ENCODE measurements at regions not wholly inside any gene's neighbourhood (a gene's known extent, or its start where the extent isn't known, plus 50 kb on each side); places are given as distances from the start of the nearest gene placed in this dataset.

DNA sequence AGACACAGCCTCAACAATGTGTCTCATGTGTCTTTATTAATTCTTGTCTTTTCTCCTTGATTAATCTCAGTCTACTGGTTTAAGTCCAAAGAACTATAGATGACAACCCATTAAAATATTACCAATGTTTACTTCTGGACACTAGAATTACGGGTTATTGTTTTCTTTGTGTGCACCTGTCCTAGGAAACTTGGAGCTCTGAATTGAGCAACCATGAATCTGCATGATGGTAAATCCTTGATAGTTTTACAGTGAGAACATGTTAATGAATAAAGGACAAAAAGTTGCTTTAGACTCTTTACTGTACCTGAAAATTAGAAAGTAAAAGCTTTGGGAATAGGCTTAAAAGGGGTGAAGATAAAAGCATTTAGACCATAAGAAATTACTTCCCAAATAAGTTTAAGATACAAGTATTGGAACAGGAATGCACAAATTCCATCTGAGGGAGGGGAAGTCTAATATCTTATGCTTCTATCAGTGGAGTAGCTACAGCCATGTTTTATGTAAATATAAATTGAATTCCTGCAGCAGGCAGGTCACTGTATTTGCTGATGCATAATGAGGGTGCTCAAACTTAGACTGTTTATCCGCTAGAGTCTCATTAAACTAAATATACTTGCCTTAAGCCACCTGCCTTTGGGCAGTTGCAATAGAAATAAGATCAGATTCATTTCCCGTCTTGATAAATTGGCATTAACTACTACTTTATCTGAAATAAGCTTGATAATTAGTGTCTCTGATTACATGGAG lies 603.7 kb upstream of the GCFC2 start:
- no peak for DNase-seq

DNA sequence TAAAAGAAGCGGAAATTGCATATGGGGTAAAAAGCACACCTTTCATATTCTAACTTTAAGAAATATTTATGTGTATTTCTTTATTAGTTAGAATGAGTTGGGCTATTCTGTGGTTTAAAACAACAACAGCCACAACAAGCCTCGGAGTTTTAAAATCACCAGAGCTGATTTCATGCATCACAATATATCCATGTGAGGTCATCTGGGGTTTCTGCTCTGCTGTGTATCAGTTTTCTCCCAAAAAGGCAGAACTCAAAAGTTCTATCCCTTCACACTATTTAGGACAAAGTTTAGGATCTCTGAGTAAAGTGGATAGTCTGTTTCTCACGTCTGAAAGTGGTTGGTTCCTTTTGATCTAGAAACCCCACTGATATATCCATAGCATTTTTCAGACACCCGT lies 601.5 kb upstream of the GCFC2 start:
- no peak for DNase-seq

DNA sequence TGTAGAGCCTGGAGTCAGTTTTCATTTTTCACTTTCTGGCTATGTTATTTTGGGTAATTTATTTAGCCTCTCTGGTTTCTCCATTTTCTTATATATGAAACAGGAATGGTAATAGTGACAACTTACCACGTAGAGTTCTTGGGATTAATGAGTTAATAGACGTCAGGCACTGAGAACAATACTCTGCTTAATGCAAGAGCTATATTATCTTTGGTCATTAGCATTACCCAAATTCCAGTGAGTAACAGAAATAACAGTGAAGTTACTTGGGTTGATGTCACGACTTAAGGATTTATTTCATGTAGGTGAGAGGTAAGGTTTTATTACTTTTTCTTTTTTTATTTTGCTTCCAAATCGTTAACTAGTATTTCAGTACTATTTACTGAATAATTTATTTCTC lies 601.0 kb upstream of the GCFC2 start:
- DNase-seq, result no peak

DNA sequence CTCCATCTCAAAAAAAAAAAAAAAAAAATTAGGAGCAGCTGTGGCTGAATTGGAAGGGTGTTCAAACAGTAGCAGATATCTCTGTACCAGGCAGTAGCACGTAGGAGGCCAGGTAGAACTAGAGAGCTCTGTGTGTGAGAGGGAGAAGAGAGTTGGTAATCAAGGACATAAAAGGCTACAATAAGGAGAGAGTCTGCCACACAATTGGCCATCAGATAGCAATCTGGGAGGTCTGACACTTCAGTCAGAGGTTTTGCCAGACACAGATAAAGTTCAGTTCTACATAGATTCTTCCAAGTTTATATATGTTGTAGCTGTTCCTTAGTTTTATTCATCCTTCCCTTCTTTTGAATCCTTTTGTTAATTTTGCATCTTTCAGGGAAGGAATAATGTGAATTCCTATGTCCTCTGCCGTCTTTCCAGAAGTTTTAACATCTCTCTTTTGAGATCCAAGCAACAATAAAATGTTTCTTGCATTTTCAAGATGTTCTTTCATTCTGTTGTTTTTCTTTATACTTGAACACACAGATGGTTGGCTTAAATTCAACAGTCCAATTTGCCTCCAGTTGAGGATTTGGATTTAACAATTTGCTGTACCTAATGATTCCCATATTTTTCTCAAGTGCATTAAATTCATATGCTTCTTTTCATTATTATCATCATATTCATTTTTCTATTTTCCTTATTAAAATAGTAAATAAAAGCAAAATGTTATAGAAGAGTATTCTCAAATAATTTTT lies 600.3 kb upstream of the GCFC2 start:
- DNase-seq, result no peak

DNA sequence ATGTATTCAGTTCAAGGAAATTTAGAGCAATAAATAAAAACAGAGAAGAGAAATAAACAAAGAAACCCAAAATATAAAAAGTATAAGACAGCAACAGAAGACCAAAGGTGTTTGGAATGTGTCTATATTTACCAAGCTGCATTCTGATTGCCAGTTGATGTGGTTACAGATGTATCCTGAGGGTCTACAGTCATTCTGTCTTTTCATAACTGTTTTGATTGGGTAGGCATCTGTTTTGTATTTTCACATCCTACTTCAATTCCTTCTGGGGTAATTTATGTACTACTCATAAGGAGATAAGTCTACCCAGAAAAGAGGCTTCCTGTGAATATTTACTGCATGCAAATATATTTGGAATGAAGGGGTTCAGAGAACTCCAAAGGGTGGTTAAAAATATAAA lies 596.8 kb upstream of the GCFC2 start:
- no peak for DNase-seq

DNA sequence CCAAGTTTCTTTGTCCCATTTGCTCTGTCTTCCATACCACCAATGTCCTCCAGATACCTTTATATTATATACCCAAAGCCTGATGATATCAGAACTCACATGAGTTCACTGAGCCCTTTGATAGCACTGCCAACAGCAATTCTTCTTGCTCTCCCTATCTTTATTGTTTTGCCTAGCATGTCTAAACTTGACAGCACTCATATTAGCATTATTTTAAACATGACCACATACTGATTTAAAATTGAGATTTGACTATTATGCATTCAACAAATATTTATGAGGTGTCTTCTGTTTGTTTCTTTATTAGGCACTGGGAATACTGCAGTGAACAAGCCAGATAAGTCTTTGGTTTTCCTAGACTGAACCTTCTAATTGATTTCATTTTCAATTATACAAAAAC lies 587.3 kb upstream of the GCFC2 start:
- DNase-seq, result no peak

DNA sequence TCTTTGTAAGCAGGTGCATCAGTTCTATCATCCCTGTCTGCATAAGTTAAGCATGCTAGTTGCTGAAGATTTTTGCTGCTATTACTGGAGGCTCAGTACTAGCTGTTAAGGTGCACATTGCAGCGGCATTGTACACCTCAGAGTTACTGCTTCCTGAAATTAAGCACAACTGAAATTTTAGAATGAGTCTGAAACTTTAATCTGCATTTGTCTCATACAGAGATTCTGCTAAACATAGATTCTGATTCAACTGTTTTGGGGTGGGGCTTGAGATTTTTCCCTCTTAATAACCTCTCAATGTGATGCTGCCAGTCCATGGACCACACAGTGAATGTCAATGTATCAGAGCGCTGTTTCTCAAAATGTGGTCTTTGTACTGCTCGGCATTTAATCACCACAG lies 585.7 kb upstream of the GCFC2 start:
- no peak for DNase-seq

DNA sequence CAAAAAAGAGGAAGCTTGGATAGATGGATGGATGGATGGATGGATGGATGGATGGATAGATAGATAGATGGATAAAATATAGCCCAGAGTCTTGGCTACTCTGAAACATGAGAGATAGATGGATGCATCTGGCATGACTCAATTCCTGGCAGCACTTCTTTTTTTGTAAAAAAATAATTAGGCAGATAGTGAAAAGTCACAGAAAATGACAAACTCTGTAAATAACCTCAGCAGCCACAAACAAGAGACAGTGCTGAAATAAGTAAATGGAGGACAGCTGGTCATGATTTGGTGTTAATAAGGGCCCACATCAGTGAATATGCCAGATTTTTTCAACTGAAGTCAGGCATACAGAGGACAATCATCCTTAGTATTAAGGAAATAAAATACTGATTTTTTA lies 585.0 kb upstream of the GCFC2 start:
- DNase-seq, result no peak

DNA sequence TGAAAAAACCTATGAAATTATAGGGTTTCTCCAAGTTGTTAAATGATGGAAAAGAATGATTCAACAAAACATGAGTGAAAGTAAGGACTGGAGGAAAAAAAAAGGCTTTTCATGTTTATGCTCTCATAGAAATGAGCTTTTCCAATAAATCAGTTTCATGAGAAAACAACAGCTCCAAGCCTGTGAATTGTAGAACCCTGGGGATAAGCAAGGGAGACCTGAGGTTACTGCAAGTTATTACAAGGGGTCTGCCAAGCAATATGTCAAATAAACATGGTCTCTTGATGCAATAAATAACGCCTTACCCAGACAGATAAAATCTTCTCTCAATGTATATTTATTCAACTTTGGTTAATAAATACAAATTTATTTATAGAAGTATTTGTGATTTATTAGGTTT lies 577.9 kb upstream of the GCFC2 start:
- DNase-seq, result no peak

DNA sequence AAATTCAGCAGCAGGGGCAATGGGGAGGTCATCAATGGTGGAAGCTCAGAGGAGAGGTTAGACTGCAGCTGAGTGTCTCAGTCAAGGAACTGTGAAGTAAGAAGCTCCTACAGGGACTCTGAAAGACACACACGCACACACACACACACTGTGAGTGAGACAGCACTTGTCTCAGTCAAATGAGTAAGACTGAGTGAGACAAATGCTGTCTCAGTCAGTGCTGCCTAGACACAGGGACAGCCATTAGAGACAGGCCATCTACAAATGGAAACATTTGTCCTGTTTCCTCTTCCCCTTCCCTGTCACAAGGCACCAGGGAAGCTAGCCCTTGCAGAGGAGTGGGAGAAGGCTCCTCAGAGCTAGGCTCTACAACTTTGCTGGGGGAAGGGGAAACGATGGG lies 577.4 kb upstream of the GCFC2 start:
- no peak for DNase-seq

DNA sequence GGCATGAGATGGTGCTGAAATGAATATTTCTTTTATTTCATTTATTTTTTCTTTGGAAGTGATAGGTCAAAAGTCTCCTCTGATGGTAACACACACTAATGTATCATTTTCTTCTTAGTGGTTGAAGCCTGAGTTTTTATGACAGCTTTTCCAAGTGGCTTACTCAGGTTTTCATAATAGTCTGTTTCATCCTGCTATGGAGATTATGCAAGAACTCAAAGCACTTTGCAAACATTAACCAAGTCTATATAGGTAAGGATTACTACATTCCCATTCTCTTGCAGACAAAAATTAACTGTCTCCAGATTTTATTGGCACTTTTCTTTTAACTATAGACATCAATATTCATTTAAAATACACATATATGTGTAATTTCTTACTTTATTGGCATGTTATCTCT lies 572.6 kb upstream of the GCFC2 start:
- DNase-seq, result no peak

DNA sequence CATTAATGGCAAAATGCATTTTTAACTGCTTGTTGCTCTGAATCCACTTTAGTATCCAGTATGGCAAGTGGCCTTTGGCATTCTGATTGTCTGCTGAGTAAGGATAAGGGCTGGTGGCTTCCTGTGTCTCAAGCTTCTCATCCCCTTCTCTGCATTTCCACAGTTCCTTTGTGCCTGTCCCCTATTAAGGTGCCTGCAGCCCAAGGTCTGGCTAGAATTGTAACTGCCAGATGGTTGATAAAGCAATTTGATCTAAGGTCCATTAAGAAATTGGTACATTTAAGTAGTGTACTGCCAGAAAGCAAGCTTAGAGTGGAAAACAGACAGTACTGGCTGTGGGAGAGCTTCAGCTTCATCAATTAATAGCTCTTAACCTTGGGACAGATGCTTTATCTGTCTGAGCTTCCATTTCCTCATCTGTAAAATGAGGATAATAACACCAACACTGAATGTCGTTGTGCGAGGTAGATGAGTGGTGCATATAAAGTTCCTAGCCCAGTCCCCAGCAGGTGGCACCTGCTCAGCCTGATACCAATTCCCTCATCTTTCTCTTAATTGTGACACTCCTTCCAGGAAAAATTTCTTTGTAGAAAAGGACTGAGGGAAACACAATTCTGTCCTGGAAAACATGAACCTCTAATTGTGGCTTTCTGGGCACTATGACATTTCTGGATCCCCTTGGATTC lies 570.6 kb upstream of the GCFC2 start:
- no peak for DNase-seq

DNA sequence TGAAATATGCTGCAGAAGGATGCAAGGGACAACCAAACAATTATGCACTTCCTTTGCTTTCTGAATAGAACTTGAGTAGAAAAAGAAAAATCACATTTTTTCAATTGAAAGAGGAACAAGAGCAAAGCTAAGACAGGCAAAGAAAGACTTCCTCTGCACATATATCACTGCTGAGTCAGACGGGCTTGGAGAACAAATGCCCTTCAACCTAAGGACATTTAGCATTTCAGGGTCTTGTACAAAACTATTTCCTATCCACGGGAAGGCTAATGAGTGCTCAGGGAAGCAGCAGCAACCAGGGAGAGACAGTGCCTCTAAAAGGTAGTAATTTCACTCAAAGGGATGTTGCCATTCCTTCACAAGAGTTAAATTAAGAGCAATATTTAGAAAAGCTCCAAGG lies 570.0 kb upstream of the GCFC2 start:
- DNase-seq, result no peak

DNA sequence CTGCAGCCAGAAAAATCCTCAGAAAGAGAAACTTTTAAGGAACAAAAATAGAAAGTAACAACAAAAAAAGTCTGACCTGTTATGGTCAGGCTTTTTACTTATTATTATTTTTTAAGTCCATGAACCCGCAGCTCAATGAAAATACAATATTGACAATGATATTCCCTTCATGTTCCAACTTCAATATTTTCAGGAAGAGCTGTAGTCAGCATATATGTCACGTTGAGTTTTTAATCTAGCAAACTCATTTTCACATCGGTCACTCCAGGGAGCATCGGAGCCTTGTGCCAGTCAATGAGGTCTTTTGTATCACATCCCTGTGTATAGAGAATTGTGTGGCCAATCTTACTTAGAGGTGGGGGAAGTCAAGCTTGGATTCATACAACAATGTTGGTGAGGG lies 568.4 kb upstream of the GCFC2 start:
- no peak for DNase-seq

DNA sequence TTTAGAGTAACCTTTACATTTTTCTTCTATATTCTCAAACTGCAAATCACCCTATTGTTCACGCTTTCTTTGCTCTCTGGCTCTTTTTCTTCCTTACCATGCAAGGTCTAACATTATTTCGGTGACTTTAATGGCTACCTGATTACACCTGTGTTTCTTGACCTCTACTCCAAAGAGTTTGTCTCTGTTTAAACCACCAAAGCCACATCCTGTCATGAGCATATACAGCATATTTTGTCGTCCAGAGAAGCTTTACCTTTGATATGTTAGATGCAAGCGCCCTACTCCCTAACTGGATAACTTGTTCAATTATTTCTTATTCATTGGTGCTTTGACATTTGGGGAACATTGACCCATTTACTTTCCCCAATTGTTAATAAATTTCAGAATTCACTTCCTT lies 565.1 kb upstream of the GCFC2 start:
- DNase-seq, result no peak

DNA sequence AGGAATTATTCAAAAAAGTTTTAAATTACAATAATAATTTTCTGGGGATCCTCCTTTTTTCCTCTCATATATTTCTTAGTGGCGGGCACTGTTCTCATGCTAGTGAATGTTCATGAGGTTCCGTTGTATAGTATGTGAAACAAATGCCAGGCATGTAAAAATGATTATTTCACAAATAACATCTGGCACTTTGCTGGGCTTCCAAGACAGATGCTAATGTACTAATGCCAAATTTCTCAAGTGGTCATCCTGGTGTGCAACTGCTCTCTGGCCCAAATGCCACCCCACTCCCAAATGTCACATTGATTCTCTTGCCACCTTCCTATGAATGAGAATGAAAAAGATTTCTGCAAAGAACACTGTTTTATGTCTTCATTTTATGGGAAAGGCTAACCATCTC lies 564.0 kb upstream of the GCFC2 start:
- no peak for DNase-seq

DNA sequence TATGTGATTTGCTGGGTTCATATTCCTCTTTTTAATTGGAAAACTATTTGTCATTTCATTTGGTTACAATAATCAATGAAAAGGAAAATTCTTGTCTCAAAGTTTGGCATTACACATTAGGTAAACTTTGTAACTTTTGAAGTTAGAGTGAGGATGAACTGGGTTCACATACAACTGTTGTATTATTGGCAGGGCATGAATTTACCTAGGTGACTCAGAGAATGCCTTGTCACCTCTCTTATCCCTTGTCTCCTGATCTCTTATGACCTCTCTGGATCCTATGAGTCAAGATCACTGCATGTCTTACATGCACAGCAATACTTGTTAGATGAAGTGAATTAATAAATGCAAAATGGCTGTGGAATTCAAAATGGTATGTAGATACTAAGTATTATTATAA lies 563.4 kb upstream of the GCFC2 start:
- DNase-seq, result no peak

DNA sequence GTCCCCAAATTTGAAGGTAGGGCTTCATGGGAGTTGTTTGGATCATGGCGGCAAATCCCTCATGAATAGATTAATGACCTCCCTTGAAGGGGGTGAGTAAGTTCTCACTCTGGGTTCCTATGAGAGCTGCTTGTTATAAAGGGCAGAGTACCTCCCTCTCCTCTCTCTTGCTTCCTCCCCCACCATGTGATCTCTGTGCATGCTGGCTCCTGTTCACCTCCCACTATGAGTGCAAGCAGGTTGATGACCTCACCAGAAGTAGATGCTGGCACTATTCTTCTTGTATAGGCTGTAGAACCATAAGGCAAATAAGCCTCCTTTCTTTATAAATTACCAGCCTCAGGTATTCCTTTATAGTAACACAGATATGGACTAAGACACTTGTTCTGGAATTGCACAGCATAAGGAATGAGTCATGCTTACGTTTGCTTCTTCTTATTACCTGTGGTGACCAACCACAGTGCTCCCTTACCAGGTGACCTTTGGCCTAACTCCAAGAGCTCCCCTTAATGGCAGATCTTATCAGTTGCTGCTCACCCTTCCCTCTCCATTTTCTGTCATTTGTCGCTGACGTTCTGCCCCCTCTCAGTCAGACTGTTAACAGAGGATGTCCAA lies 559.5 kb upstream of the GCFC2 start:
- DNase-seq, result no peak

DNA sequence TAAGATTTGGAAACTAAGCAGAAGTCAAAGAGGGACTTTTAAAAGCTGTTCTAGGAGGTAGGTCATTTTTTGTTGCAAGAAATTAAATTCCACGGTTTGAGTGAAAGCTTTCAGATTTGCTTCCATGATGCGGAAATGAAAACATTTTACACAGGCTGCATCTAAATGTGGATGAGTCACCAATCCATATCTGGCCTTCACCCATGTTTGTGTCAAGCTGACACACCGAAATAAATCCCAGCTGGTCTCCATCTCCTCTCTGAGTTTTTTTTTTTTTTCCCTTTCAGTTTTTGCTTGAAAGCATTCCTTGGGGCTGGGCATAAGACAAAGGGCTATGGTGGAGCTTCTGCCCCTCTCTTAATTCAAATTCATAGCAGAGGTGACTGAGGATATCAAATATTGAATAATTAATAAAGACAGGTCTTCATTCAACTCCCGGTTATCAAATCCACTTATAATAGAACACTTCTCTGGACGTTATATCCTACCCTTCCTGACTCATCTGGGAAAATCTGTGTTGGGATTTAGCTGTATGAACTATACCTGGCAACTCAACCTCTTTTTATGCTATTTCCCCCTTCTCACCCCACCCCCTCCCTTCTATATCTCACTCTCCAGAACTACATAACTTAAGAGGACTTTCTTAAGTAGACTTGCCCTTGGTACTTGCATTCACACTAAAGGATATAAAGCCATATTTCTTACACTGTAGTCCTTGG lies 558.3 kb upstream of the GCFC2 start:
- no peak for DNase-seq

DNA sequence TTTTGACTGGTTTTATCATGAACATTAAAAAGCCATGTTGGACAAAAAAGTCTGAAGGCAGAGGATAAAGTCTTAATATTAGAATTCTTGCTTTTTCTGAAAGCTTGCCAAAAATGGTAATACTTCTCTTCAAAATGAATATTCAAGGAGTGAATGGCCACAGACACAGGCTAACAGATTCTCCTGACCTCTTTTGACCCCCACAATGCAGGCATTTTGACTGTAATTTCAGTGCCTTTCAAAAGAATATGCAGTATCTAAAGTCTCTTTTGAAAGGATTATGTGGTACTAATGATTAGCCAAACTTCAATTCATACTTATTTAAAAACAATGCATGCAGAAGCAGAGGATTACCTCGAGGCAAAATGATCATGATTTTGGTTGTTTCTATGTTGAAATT lies 557.8 kb upstream of the GCFC2 start:
- DNase-seq, result no peak

DNA sequence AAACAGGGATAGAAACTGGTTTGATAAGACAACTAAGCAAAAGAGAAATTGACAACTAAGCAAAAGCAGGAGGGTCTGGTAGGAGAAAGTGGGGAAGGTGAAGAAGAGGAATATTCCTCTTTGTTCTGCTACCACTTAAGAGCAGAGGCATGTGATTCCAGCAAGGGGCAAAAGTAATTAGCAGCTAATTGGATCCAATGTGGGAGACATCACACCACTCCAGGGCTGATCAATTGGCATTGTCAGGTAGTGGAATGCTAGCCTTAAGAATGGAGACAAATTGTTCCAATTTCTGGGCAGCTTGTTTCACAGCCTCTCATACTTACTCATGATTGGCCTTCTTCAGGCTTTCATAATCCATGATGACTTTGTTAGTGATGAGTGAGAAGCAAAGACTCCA lies 547.1 kb upstream of the GCFC2 start:
- no peak for DNase-seq

DNA sequence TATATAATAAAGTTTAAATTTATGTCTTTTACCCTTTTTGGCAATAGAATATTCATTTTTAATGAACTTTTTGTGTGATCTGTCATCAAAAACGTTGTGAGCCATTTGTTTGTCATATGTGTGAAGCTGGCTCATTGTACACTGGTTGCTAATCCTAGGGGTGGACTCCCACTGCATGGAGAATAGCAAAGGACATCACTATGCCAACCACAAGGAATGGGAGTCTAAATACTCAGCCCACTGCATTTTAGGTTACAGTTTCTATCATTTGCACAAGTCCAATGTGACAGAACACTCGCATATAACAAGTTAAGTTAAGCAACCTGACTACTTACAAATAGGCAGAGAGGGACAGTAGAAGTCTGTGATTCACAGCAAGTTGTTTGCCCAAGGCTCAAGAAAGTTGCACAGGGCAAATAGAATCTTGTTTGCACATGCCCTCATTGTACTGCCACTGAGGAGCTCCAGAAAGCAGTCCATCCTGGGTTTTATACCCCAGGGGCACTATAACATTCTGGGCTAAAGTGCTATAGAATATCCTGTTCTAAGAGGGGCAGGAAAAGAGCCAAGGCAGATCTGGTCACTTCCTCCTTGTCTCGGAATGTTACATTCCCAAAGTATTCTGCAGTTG lies 545.9 kb upstream of the GCFC2 start:
- no peak for DNase-seq

DNA sequence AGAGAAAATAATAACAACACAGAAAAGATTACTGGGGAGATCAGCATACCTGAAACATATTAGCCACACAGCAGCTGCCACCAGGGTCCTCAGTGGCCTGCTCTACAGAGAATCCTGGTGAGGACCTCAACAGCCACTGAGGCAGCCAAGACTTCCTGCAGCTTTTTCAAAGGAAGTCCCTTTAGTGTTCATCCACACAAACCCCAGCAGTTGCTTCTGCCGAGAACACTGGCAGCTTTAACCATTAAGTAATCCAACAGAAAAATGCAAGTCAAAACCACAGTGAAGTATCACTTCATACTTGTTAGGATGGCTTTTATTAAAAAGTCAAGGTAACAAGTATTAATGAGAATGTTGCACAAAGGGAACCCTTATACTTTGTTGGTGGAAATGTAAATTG lies 542.0 kb upstream of the GCFC2 start:
- no peak for DNase-seq
